ENCODE measurements at regions not wholly inside any gene's neighbourhood (a gene's known extent, or its start where the extent isn't known, plus 50 kb on each side); places are given as distances from the start of the nearest gene placed in this dataset.
"Not testable (repeated sequence)": the region's sequence is repeated elsewhere in the genome, so short reads cannot be mapped to it uniquely, and the experiment has no call there.

- Histone ChIP-seq H3K9ac (ENCODE audit: insufficient read length) (no peak overlapping the region), H3K36me3 (ENCODE audit: insufficient read depth, low read length) (no peaks in the 10 kb centered on the region), H3K9me3 (ENCODE audit: low read depth, low read length) (no peaks in the 10 kb centered on the region), H3K4me3 (no peak overlapping the region), H3K27ac (no peak overlapping the region)
- TF ChIP-seq POLR2AphosphoS5 (IDR thresholded peaks at IDR 0.05; ENCODE audit: borderline replicate concordance, low read depth, low read length) (no peak), EZH2 (IDR thresholded peaks at IDR 0.05) (no peak), FOXP2 (optimal IDR thresholded peaks at IDR 0.05; ENCODE audit: control extremely low read depth, extremely low read length, insufficient read depth) (no peak)
- no peak for DNase-seq (ENCODE audit: low read depth, low spot score)
These were observed 371.7 kb upstream of the MEX3C start for GRCh38 chr18:51569153-51569552.

GRCh38 chr18:51569561-51569960 lies 372.1 kb upstream of the MEX3C start:
- no peak overlapping the region for H3K27ac ChIP-seq
- H3K9ac ChIP-seq (ENCODE audit: insufficient read length) = no peak overlapping the region
- DNase-seq (ENCODE audit: low read depth, low spot score) = no peak
- H3K9me3 ChIP-seq (ENCODE audit: low read depth, low read length) = no peaks in the 10 kb centered on the region
- TF ChIP-seq FOXP2 (optimal IDR thresholded peaks at IDR 0.05; ENCODE audit: control extremely low read depth, extremely low read length, insufficient read depth) = no peak
- no peak for TF ChIP-seq POLR2AphosphoS5 (IDR thresholded peaks at IDR 0.05; ENCODE audit: borderline replicate concordance, low read depth, low read length)
- TF ChIP-seq EZH2 (IDR thresholded peaks at IDR 0.05) = no peak
- no peak overlapping the region for H3K4me3 ChIP-seq
- H3K36me3 ChIP-seq (ENCODE audit: insufficient read depth, low read length) = no peaks in the 10 kb centered on the region

- not testable (repeated sequence) for H3K36me3 ChIP-seq (ENCODE audit: insufficient read depth, low read length); H3K9ac ChIP-seq (ENCODE audit: insufficient read length); H3K9me3 ChIP-seq (ENCODE audit: low read depth, low read length); H3K27ac ChIP-seq; DNase-seq (ENCODE audit: low read depth, low spot score); H3K4me3 ChIP-seq
These were observed 372.6 kb upstream of the MEX3C start for GRCh38 chr18:51570071-51570470.

- not testable (repeated sequence) for H3K4me3 ChIP-seq; H3K36me3 ChIP-seq (ENCODE audit: insufficient read depth, low read length); DNase-seq (ENCODE audit: low read depth, low spot score); H3K9ac ChIP-seq (ENCODE audit: insufficient read length); H3K27ac ChIP-seq; H3K9me3 ChIP-seq (ENCODE audit: low read depth, low read length)
These were observed 376.4 kb upstream of the MEX3C start for GRCh38 chr18:51573886-51574285.

GRCh38 chr18:51575171-51575570 lies 377.7 kb upstream of the MEX3C start:
- Histone ChIP-seq H3K9me3 (ENCODE audit: low read depth, low read length) (no peaks in the 10 kb centered on the region), H3K9ac (ENCODE audit: insufficient read length) (no peak overlapping the region), H3K27ac (no peak overlapping the region), H3K4me3 (no peak overlapping the region), H3K36me3 (ENCODE audit: insufficient read depth, low read length) (no peaks in the 10 kb centered on the region)
- TF ChIP-seq EZH2 (IDR thresholded peaks at IDR 0.05) (no peak), POLR2AphosphoS5 (IDR thresholded peaks at IDR 0.05; ENCODE audit: borderline replicate concordance, low read depth, low read length) (no peak), FOXP2 (optimal IDR thresholded peaks at IDR 0.05; ENCODE audit: control extremely low read depth, extremely low read length, insufficient read depth) (no peak)
- no peak for DNase-seq (ENCODE audit: low read depth, low spot score)

GRCh38 chr18:51578406-51578980 lies 381.0 kb upstream of the MEX3C start:
- no peaks in the 10 kb centered on the region for H3K9me3 ChIP-seq (ENCODE audit: low read depth, low read length)
- no peak for TF ChIP-seq POLR2AphosphoS5 (IDR thresholded peaks at IDR 0.05; ENCODE audit: borderline replicate concordance, low read depth, low read length)
- no peak for TF ChIP-seq EZH2 (IDR thresholded peaks at IDR 0.05)
- TF ChIP-seq FOXP2 (optimal IDR thresholded peaks at IDR 0.05; ENCODE audit: control extremely low read depth, extremely low read length, insufficient read depth) = no peak
- DNase-seq (ENCODE audit: low read depth, low spot score) = no peak
- H3K27ac ChIP-seq = no peak overlapping the region
- no peak overlapping the region for H3K4me3 ChIP-seq
- no peaks in the 10 kb centered on the region for H3K36me3 ChIP-seq (ENCODE audit: insufficient read depth, low read length)
- H3K9ac ChIP-seq (ENCODE audit: insufficient read length) = no peak overlapping the region

- Histone ChIP-seq H3K27ac (no peak overlapping the region), H3K9ac (ENCODE audit: insufficient read length) (no peak overlapping the region), H3K4me3 (no peak overlapping the region), H3K36me3 (ENCODE audit: insufficient read depth, low read length) (no peaks in the 10 kb centered on the region), H3K9me3 (ENCODE audit: low read depth, low read length) (no peaks in the 10 kb centered on the region)
- DNase-seq (ENCODE audit: low read depth, low spot score) = no peak
- TF ChIP-seq EZH2 (IDR thresholded peaks at IDR 0.05) = no peak
- no peak for TF ChIP-seq FOXP2 (optimal IDR thresholded peaks at IDR 0.05; ENCODE audit: control extremely low read depth, extremely low read length, insufficient read depth)
- no peak for TF ChIP-seq POLR2AphosphoS5 (IDR thresholded peaks at IDR 0.05; ENCODE audit: borderline replicate concordance, low read depth, low read length)
These were observed 383.1 kb upstream of the MEX3C start for GRCh38 chr18:51580580-51580979.

- TF ChIP-seq EZH2 (IDR thresholded peaks at IDR 0.05) (no peak), FOXP2 (optimal IDR thresholded peaks at IDR 0.05; ENCODE audit: control extremely low read depth, extremely low read length, insufficient read depth) (no peak), POLR2AphosphoS5 (IDR thresholded peaks at IDR 0.05; ENCODE audit: borderline replicate concordance, low read depth, low read length) (no peak)
- no peak for DNase-seq (ENCODE audit: low read depth, low spot score)
- Histone ChIP-seq H3K9ac (ENCODE audit: insufficient read length) (no peak overlapping the region), H3K4me3 (no peak overlapping the region), H3K9me3 (ENCODE audit: low read depth, low read length) (no peaks in the 10 kb centered on the region), H3K27ac (no peak overlapping the region), H3K36me3 (ENCODE audit: insufficient read depth, low read length) (no peaks in the 10 kb centered on the region)
These were observed 385.1 kb upstream of the MEX3C start for GRCh38 chr18:51582551-51582950.

- H3K27ac ChIP-seq = no peak overlapping the region
- TF ChIP-seq POLR2AphosphoS5 (IDR thresholded peaks at IDR 0.05; ENCODE audit: borderline replicate concordance, low read depth, low read length) (no peak), EZH2 (IDR thresholded peaks at IDR 0.05) (no peak), FOXP2 (optimal IDR thresholded peaks at IDR 0.05; ENCODE audit: control extremely low read depth, extremely low read length, insufficient read depth) (no peak)
- no peak overlapping the region for H3K9ac ChIP-seq (ENCODE audit: insufficient read length)
- no peaks in the 10 kb centered on the region for H3K36me3 ChIP-seq (ENCODE audit: insufficient read depth, low read length)
- H3K9me3 ChIP-seq (ENCODE audit: low read depth, low read length) = no peaks in the 10 kb centered on the region
- no peak overlapping the region for H3K4me3 ChIP-seq
- no peak for DNase-seq (ENCODE audit: low read depth, low spot score)
These were observed 391.1 kb upstream of the MEX3C start for GRCh38 chr18:51588616-51589015.
